ENCODE measurements at regions not wholly inside any gene's neighbourhood (a gene's known extent, or its start where the extent isn't known, plus 50 kb on each side); places are given as distances from the start of the nearest gene placed in this dataset.

GRCh38 chr3:59213860-59214259 lies 164.0 kb upstream of the CFAP20DC start:
- H3K27me3 Mint-ChIP-seq (ENCODE audit: insufficient read depth, low read depth, poor library complexity), result no peaks in the 10 kb centered on the region

More at GRCh38 chr3:59213860-59214259, 164.0 kb upstream of the CFAP20DC start:
- Histone ChIP-seq H3K4me3 (no peak overlapping the region), H3K36me3 (ENCODE audit: insufficient read depth) (no peaks in the 10 kb centered on the region), H3K27me3 (ENCODE audit: insufficient read depth) (no peaks in the 10 kb centered on the region), H3K79me2 (replicated peaks; ENCODE audit: insufficient read depth) (no peaks in the 10 kb centered on the region), H3K4me2 (no peak overlapping the region), H3K9me2 (ENCODE audit: insufficient read depth) (no peaks in the 10 kb centered on the region), H3K4me1 (ENCODE audit: insufficient read depth) (no peaks in the 10 kb centered on the region), H2AFZ (no peak overlapping the region), H3K27ac (ENCODE audit: low read depth) (no peak overlapping the region), H4K20me1 (replicated peaks; ENCODE audit: insufficient read depth) (no peaks in the 10 kb centered on the region), H3F3A (replicated peaks; ENCODE audit: low read depth) (no peaks in the 10 kb centered on the region)
- H3K9me3 Mint-ChIP-seq, result no peaks in the 10 kb centered on the region
- H3K36me3 Mint-ChIP-seq (ENCODE audit: low read depth), result no peaks in the 10 kb centered on the region
- H3K4me1 Mint-ChIP-seq, result peaks cover 4% of the 10 kb centered on the region; the same call in 2 of the 3 replicates
- DNase-seq (ENCODE audit: low spot score) (no peak), ATAC-seq (no peak)
- no peak overlapping the region for H3K4me3 Mint-ChIP-seq
- no peak overlapping the region for H3K27ac Mint-ChIP-seq
- TF ChIP-seq STAT1 (IDR thresholded peaks at IDR 0.05; ENCODE audit: unreplicated experiment) (no peak), CTCF (conservative IDR thresholded peaks at IDR 0.05; ENCODE audit: low read depth in 2 of 2) (no peak), NANOG (IDR thresholded peaks at IDR 0.05; ENCODE audit: borderline replicate concordance) (no peak), ZNF462 (CRISPR knock-in tag; IDR thresholded peaks at IDR 0.05) (no peak), EZH2 (IDR thresholded peaks at IDR 0.05; ENCODE audit: low read depth, unreplicated experiment) (no peak), ETS1 (IDR thresholded peaks at IDR 0.05) (no peak), CREB1 (CRISPR knock-in tag; IDR thresholded peaks at IDR 0.05; ENCODE audit: low read depth) (no peak), POLR2AphosphoS5 (IDR thresholded peaks at IDR 0.05; ENCODE audit: low read depth) (no peak), REST (IDR thresholded peaks at IDR 0.05; ENCODE audit: unreplicated experiment) (no peak)
